Keratinocyte (primary cell): ENCODE measurements at regions not wholly inside any gene's neighbourhood (a gene's known extent, or its start where the extent isn't known, plus 50 kb on each side); places are given as distances from the start of the nearest gene placed in this dataset.
A peak's percentile ranks its signal among the peaks of the same experiment; 100 is the strongest.

Source experiments
- DNase-seq: peaks from one replicate; pipeline ENCODE4 v3.0.0-alpha.2; 2011; ENCODE audit warnings: low read depth, missing footprints, low spot score
- FAIRE-seq: peaks from 2 replicates; lab custom pipeline; 2011; peaks lifted over from hg19 to GRCh38; lab: Jason Lieb, UNC
- H2AFZ ChIP-seq: 2 replicates; pipeline ENCODE4 v1.6.0; 2012; ENCODE audit warnings: low read length, control low read depth, inconsistent platforms; ENCODE audit not compliant: control insufficient read depth
- H3K27ac ChIP-seq: 2 replicates; pipeline ENCODE4 v1.5.1; 2011; ENCODE audit warnings: low read length; ENCODE audit not compliant: control insufficient read depth, insufficient read depth
- H3K27me3 ChIP-seq: 3 replicates; pipeline ENCODE4 v1.6.0; 2011; ENCODE audit warnings: low read length; ENCODE audit not compliant: control insufficient read depth, insufficient read depth; ENCODE audit errors: extremely low read depth
- H3K36me3 ChIP-seq, 2 experiments: 2 replicates in 1 of 2; 3 replicates in 1 of 2; pipeline ENCODE4 v1.5.1; 2011; ENCODE audit warnings: low read length in 2 of 2, mild to moderate bottlenecking in 1 of 2; ENCODE audit not compliant: control insufficient read depth in 2 of 2, insufficient read depth in 2 of 2; ENCODE audit errors: extremely low read depth in 1 of 2
- H3K4me1 ChIP-seq: 3 replicates; pipeline ENCODE4 v1.5.1; 2011; ENCODE audit warnings: low read length; ENCODE audit not compliant: control insufficient read depth, insufficient read depth; ENCODE audit errors: extremely low read depth
- H3K4me2 ChIP-seq: 3 replicates; pipeline ENCODE4 v1.6.0; 2011; ENCODE audit warnings: low read depth, low read length; ENCODE audit not compliant: control insufficient read depth, insufficient read depth; ENCODE audit errors: extremely low read depth
- H3K4me3 ChIP-seq, 3 experiments: fragments of 200-600 bp in 1 of 3; sonication (generic) in 1 of 3; 2 replicates in 2 of 3; 3 replicates in 1 of 3; pipeline ENCODE4 v1.5.1; 2011 to 2016; ENCODE audit warnings: low read length in 3 of 3, mild to moderate bottlenecking in 3 of 3, control low read depth in 2 of 3, inconsistent platforms in 1 of 3, low read depth in 1 of 3, mixed read lengths in 1 of 3, mixed run types in 1 of 3, moderate library complexity in 1 of 3; ENCODE audit not compliant: control insufficient read depth in 2 of 3, insufficient read depth in 2 of 3; ENCODE audit errors: extremely low read depth in 1 of 3
- H3K79me2 ChIP-seq: 2 replicates; pipeline ENCODE4 v1.6.0; 2012; ENCODE audit warnings: low read length; ENCODE audit not compliant: control insufficient read depth, insufficient read depth
- H3K9ac ChIP-seq: 3 replicates; pipeline ENCODE4 v1.6.0; 2011; ENCODE audit warnings: low read length; ENCODE audit not compliant: control insufficient read depth, insufficient read depth; ENCODE audit errors: extremely low read depth
- H3K9me1 ChIP-seq: 3 replicates; pipeline ENCODE4 v1.6.0; 2011; ENCODE audit warnings: low read length; ENCODE audit not compliant: control insufficient read depth, insufficient read depth; ENCODE audit errors: extremely low read depth
- H3K9me3 ChIP-seq: 2 replicates; pipeline ENCODE4 v1.5.1; 2012; ENCODE audit warnings: low read depth, low read length; ENCODE audit not compliant: control insufficient read depth
- H4K20me1 ChIP-seq: 3 replicates; pipeline ENCODE4 v1.6.0; 2011; ENCODE audit warnings: low read length; ENCODE audit not compliant: control insufficient read depth, insufficient read depth; ENCODE audit errors: extremely low read depth
- EZH2 ChIP-seq: IDR thresholded peaks from one replicate; pipeline ENCODE4 v1.6.1; 2012; ENCODE audit warnings: inconsistent platforms, mild to moderate bottlenecking, low read length, moderate library complexity
- dilution Hi-C: fragments of 300-500 bp; cut with MboI; formaldehyde crosslinking; loops from one replicate; pipeline ENCODE4 v1.7.0; 2020; ENCODE audit warnings: low sequenced_read_pairs; ENCODE audit not compliant: extremely low pct_ligation_motif_present
- TF ChIP-seq, protein P1 (sequence below), 3 experiments: IDR thresholded peaks in 1 of 3; conservative IDR thresholded peaks in 1 of 3; optimal IDR thresholded peaks in 1 of 3; 2 replicates in 2 of 3; 3 replicates in 1 of 3; pipeline versions ENCODE3 to v1.5.1; 2011; ENCODE audit warnings: low read length in 3 of 3, mild to moderate bottlenecking in 3 of 3, moderate library complexity in 2 of 3, control low read depth in 1 of 3, inconsistent platforms in 1 of 3; ENCODE audit not compliant: insufficient read depth in 2 of 3; ENCODE audit errors: extremely low read depth in 1 of 3

DNA sequence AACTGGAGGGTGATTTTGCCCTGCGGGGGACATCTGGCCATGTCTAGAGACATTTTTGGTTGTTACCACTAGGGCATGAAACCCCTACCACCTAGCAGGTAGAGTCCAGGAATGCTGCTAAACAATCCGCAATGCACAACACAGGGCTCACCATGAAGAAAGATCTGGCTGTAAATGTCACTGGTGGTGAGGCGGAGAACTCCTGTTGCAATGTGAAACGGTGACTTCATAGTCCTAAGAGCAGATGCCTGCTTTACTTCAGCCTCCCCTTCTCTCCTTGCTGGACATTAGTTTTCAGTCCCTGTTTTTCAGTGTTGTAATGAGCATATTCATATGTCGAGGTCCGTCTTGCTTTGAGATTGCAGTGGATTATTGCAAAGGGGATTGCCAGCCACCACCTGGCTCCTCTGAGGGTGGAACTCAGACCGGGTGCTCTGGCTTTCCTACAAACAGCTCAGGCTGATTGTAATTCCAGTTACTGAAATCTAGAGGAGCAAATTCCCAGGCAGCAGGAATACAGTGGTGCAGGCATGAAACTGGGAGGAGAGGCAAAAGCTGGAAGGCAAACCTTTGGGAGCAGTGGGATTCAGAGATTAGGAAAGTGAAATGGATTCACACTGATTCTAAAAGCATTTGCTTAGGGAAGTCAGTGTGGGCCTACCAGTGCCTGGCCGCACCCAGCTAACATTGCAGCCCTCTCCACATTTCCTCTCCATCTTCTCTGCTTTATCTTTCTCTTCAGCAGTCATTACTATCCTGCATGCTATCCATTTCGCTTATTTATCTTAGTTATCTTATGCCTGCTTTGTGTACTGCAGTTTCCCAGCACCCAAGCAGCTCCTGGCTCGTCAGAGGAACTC, 76.1 kb upstream of the PCDH8 start:
- dilution Hi-C loops = no loop called here
- no peak for DNase-seq
- Histone ChIP-seq H3K27ac (no peak overlapping the region), H3K9ac (no peak overlapping the region), H3K36me3 (no peaks in the 10 kb centered on the region), H3K9me1 (no peaks in the 10 kb centered on the region), H3K79me2 (no peaks in the 10 kb centered on the region), H2AFZ (peak overlapping the region; percentile 63), H3K4me1 (peaks cover 28% of the 10 kb centered on the region), H3K4me2 (peak overlapping the region; percentile 64), H4K20me1 (no peaks in the 10 kb centered on the region), H3K4me3 (no peak overlapping the region), H3K9me3 (no peaks in the 10 kb centered on the region), H3K27me3 (no peaks in the 10 kb centered on the region)
- TF ChIP-seq, protein P1, sequence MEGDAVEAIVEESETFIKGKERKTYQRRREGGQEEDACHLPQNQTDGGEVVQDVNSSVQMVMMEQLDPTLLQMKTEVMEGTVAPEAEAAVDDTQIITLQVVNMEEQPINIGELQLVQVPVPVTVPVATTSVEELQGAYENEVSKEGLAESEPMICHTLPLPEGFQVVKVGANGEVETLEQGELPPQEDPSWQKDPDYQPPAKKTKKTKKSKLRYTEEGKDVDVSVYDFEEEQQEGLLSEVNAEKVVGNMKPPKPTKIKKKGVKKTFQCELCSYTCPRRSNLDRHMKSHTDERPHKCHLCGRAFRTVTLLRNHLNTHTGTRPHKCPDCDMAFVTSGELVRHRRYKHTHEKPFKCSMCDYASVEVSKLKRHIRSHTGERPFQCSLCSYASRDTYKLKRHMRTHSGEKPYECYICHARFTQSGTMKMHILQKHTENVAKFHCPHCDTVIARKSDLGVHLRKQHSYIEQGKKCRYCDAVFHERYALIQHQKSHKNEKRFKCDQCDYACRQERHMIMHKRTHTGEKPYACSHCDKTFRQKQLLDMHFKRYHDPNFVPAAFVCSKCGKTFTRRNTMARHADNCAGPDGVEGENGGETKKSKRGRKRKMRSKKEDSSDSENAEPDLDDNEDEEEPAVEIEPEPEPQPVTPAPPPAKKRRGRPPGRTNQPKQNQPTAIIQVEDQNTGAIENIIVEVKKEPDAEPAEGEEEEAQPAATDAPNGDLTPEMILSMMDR (optimal IDR thresholded peaks at IDR 0.05 in 1 of 3, IDR thresholded peaks at IDR 0.05 in 1 of 3, conservative IDR thresholded peaks at IDR 0.05 in 1 of 3; ENCODE audit: extremely low read depth in 1 of 3, insufficient read depth in 2 of 3, low read length in 3 of 3) = no peak
- no peak for FAIRE-seq

DNA sequence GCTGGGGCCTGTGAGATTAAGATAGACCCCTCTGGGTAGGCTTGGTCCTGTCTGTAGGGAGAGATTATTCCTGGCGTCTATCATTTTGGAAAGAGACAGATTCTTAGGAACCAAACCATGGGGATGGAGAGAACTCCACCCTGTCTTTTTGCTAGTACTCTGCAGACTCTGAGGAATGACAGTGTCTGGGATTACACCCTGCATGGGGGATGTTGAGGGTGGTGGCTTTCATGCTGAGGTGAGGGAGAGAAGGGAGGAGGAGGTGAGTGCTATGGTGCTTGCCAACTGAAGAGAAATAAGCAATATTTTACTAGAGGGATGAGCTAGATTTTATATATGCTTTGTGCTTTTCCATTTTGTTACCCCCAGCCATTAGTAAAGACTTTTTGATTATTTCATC, 74.5 kb upstream of the PCDH8 start:
- Histone ChIP-seq H3K36me3 (no peaks in the 10 kb centered on the region), H4K20me1 (no peaks in the 10 kb centered on the region), H3K4me3 (no peak overlapping the region), H3K9ac (no peak overlapping the region), H3K4me1 (peaks cover 28% of the 10 kb centered on the region), H3K4me2 (no peak overlapping the region), H3K79me2 (no peaks in the 10 kb centered on the region), H3K9me1 (no peaks in the 10 kb centered on the region), H3K27me3 (no peaks in the 10 kb centered on the region), H3K9me3 (no peaks in the 10 kb centered on the region), H3K27ac (no peak overlapping the region), H2AFZ (no peak overlapping the region)
- DNase-seq = no peak
- dilution Hi-C loops = no loop called here
- TF ChIP-seq, protein P1 (optimal IDR thresholded peaks at IDR 0.05 in 1 of 3, IDR thresholded peaks at IDR 0.05 in 1 of 3, conservative IDR thresholded peaks at IDR 0.05 in 1 of 3; ENCODE audit: extremely low read depth in 1 of 3, insufficient read depth in 2 of 3, low read length in 3 of 3) = no peak
- no peak for TF ChIP-seq EZH2
- FAIRE-seq = no peak
